ENCODE measurements at regions not wholly inside any gene's neighbourhood (a gene's known extent, or its start where the extent isn't known, plus 50 kb on each side); places are given as distances from the start of the nearest gene placed in this dataset.

DNA sequence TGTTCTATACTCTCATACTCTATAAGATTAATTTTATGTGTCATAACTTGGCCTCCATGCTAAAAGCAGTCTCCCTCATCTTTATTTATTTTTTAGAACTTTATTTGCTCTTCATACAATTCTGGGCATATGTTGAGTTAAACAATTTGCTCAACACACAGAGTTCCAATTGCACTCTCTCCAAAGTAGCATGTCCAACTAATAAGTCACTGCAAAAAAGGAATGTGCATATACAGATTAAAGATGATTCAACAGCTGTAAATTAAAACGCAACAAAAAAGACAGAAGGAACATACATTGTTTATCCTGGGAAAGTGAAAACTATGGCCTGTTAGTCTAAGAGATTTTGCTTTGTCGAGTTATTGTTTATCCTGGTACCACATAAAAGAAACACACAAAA is 277.7 kb upstream of the ACVR2A start:
- TF ChIP-seq, protein P1, sequence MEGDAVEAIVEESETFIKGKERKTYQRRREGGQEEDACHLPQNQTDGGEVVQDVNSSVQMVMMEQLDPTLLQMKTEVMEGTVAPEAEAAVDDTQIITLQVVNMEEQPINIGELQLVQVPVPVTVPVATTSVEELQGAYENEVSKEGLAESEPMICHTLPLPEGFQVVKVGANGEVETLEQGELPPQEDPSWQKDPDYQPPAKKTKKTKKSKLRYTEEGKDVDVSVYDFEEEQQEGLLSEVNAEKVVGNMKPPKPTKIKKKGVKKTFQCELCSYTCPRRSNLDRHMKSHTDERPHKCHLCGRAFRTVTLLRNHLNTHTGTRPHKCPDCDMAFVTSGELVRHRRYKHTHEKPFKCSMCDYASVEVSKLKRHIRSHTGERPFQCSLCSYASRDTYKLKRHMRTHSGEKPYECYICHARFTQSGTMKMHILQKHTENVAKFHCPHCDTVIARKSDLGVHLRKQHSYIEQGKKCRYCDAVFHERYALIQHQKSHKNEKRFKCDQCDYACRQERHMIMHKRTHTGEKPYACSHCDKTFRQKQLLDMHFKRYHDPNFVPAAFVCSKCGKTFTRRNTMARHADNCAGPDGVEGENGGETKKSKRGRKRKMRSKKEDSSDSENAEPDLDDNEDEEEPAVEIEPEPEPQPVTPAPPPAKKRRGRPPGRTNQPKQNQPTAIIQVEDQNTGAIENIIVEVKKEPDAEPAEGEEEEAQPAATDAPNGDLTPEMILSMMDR (IDR thresholded peaks at IDR 0.05), result no peak
- no peak for TF ChIP-seq POLR2A (IDR thresholded peaks at IDR 0.05)

Measured in suprapubic skin (tissue), 3 donors.